ENCODE measurements at regions not wholly inside any gene's neighbourhood (a gene's known extent, or its start where the extent isn't known, plus 50 kb on each side); places are given as distances from the start of the nearest gene placed in this dataset.

DNA sequence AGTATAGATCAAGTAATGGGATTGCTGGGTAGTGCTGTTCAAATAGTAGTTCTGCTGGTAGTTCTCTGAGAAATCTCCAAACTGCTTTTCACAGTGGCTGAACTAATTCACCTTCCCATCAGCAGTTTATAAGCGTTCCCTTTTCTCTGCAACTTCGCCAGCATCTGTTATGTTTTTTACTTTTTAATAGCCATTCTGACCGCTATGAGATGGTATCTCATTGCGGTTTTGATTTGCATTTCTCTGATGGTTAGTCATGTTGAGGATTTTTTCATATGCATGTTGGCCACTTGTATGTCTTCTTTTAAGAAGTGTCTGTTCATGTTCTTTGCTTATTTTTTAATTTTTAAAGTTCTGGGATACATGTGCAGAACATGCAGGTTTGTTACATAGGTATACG, 279.2 kb upstream of the NREP start:
- TF ChIP-seq POLR2A (IDR thresholded peaks at IDR 0.05; ENCODE audit: low read depth, low read length) (no peak), TAF1 (IDR thresholded peaks at IDR 0.05; ENCODE audit: borderline replicate concordance, low read depth, low read length) (no peak), POLR2AphosphoS5 (IDR thresholded peaks at IDR 0.05; ENCODE audit: low read depth, low read length) (no peak)
